HEK293T (cell line): ENCODE measurements at regions not wholly inside any gene's neighbourhood (a gene's known extent, or its start where the extent isn't known, plus 50 kb on each side); places are given as distances from the start of the nearest gene placed in this dataset.

Experiments
- CTCF ChIA-PET: fragments of 350-600 bp; formaldehyde crosslinking; extraction: SDS; loops from one replicate; lab custom pipeline; 2021; ENCODE audit warnings: antibody characterized with exemption, inconsistent platforms; lab: Yijun Ruan, JAX
- POLR2A ChIA-PET: fragments of 350-600 bp; formaldehyde crosslinking; extraction: SDS; loops from one replicate; lab custom pipeline; 2020; ENCODE audit warnings: antibody characterized with exemption, inconsistent platforms; lab: Yijun Ruan, JAX
- DNase-seq: peaks from one replicate; pipeline ENCODE4 v3.0.0; 2012; ENCODE audit warnings: mixed read lengths; ENCODE audit errors: extremely low spot score
- ARNT ChIP-seq: fragments of 450-650 bp; IDR thresholded peaks from 2 replicates; pipeline ENCODE4 v1.6.1; 2017; ENCODE audit warnings: mild to moderate bottlenecking
- BHLHE40 ChIP-seq: fragments of 450-650 bp; IDR thresholded peaks from 2 replicates; pipeline ENCODE4 v1.6.1; 2016; ENCODE audit warnings: mild to moderate bottlenecking, moderate library complexity, borderline replicate concordance
- CTBP1 ChIP-seq: fragments of 450-650 bp; IDR thresholded peaks from 2 replicates; pipeline ENCODE4 v1.6.1; 2016; ENCODE audit warnings: borderline replicate concordance
- ELF4 ChIP-seq: fragments of 450-650 bp; IDR thresholded peaks from 2 replicates; pipeline ENCODE4 v1.6.1; 2017; ENCODE audit warnings: antibody characterized with exemption
- FOXA1 ChIP-seq: fragments of 450-650 bp; IDR thresholded peaks from 2 replicates; pipeline ENCODE4 v1.6.1; 2016; ENCODE audit warnings: mild to moderate bottlenecking
- FOXK2 ChIP-seq: fragments of 450-650 bp; IDR thresholded peaks from 2 replicates; pipeline ENCODE4 v1.6.1; 2016; ENCODE audit warnings: mild to moderate bottlenecking
- FOXM1 ChIP-seq: fragments of 450-650 bp; IDR thresholded peaks from 2 replicates; pipeline ENCODE4 v1.6.1; 2017; ENCODE audit warnings: mild to moderate bottlenecking, borderline replicate concordance
- HDGF ChIP-seq: fragments of 450-650 bp; IDR thresholded peaks from 2 replicates; pipeline ENCODE4 v1.6.1; 2017; ENCODE audit warnings: antibody characterized with exemption, borderline replicate concordance
- L3MBTL2 ChIP-seq: fragments of 450-650 bp; conservative IDR thresholded peaks from 2 replicates; pipeline ENCODE4 v1.6.1; 2016; ENCODE audit warnings: mild to moderate bottlenecking
- LEF1 ChIP-seq: fragments of 450-650 bp; IDR thresholded peaks from 2 replicates; pipeline ENCODE4 v1.6.1; 2017; ENCODE audit warnings: mild to moderate bottlenecking, borderline replicate concordance
- NFRKB ChIP-seq: fragments of 450-650 bp; IDR thresholded peaks from 2 replicates; pipeline ENCODE4 v1.6.1; 2016; ENCODE audit warnings: mild to moderate bottlenecking, moderate library complexity
- SP1 ChIP-seq: fragments of 450-650 bp; IDR thresholded peaks from 2 replicates; pipeline ENCODE4 v1.6.1; 2017
- SUZ12 ChIP-seq: fragments of 450-650 bp; IDR thresholded peaks from 2 replicates; pipeline ENCODE4 v1.6.1; 2016; ENCODE audit warnings: mild to moderate bottlenecking
- TARDBP ChIP-seq: fragments of 450-650 bp; IDR thresholded peaks from 2 replicates; pipeline ENCODE4 v1.6.1; 2016
- ZNF384 ChIP-seq: fragments of 450-650 bp; IDR thresholded peaks from 2 replicates; pipeline ENCODE4 v1.6.1; 2016
- TF ChIP-seq, protein P1 (sequence below): fragments of 450-650 bp; IDR thresholded peaks from 2 replicates; pipeline ENCODE4 v1.6.1; 2016

DNA sequence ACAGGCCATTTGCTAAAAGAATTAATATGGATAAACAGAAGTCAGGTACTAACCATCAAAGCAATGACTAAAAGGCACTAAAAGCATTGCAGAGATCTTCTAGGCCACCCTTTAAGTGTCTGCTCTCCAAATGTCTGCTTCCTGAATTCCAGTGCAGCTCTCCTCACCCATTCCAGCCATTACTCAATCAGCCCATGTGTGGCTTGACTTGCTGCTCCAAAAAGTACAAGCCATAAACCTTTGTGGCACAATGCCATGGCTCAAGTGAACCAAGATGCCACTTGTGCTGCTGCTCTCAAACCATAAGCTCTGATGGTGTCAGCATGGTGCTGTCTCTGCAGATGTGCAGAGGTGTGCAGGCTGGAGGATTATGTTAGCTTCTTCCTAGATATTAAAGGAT is 290.2 kb upstream of the POU5F2 start:
- POLR2A ChIA-PET: no interaction called here
- DNase-seq: no peak
- no peak for TF ChIP-seq CTBP1
- no peak for TF ChIP-seq L3MBTL2
- TF ChIP-seq LEF1: no peak
- CTCF ChIA-PET: no interaction called here

DNA sequence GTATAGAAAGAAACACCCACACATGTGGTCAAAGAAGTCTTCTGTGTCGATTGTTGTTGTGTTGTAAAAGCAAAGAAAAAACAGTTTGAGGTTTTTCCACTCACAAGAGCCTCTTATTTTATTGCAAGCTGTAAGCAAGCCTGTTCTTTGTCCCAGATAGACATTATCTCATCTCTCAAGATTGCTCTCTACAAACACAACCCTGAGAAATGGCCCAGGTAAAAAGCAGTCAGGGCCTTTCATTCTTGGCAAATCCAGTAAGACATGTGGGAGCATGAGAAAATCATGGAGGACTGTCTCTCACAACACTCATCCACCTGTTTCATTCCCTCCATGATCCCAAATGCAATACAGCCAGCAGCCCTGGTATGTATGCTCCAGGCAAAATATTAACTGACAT is 286.6 kb upstream of the POU5F2 start:
- ChIA-PET POLR2A (no interaction called here), CTCF (no interaction called here)
- no peak for TF ChIP-seq FOXA1
- TF ChIP-seq SP1: no peak
- TF ChIP-seq BHLHE40: no peak
- no peak for TF ChIP-seq ARNT
- TF ChIP-seq LEF1: no peak
- DNase-seq: no peak

DNA sequence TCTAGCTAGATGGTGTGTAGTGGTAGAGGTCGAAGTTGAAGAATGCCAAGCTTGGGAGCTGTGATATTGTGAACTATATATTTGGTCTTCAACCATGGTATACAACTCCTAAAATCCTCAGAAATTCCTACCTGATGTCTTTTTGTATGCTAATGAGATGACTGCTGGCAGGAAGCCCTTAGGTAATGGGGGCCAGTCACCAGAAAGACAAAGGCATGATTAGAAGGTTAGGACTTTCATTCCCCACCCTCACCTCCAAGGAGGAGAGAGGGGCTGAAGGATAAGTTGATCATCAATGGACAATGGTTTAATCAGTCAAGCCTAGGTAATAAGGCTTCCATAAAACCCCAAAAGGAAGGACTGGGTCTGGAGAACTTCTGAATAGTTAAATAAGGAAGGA is 285.7 kb upstream of the POU5F2 start:
- POLR2A ChIA-PET: no interaction called here
- DNase-seq: no peak
- TF ChIP-seq ELF4 (no peak), FOXK2 (no peak), LEF1 (no peak), BHLHE40 (no peak), L3MBTL2 (no peak)
- CTCF ChIA-PET: no interaction called here

DNA sequence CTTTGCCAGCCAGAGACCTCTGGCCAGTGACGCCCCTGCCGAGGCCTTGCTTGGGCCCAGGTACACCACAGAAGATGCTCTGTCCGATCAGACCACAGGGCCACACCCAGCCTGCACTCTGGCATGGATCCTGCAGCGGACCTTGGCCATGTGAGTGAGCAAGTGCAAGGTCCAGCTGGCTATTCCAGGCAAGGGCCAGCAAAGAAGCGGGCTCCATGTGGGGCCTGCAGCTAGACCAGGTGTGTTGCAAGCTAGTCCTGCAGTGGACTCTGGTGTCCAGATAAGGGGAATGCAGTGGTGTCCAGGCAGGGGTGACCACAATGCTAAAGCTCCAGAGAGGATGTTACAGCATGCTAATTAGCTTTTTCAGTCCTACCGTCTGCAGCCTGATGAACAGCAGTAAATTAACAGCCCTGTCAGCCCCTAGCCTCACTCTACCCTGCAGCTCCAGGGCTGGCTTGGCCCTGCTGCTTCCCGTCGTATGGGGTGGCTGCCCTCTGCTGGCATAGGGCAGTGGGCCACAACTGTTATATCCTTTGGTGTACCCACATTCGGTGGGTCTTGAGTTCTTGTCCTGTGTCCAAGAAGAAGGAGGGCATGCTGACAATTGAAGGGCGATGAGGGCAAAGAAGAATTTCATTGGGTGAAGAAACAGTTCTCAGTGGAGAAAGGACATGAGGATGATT is 284.5 kb upstream of the POU5F2 start:
- POLR2A ChIA-PET: no interaction called here
- CTCF ChIA-PET: no interaction called here
- no peak for DNase-seq
- TF ChIP-seq, protein P1, sequence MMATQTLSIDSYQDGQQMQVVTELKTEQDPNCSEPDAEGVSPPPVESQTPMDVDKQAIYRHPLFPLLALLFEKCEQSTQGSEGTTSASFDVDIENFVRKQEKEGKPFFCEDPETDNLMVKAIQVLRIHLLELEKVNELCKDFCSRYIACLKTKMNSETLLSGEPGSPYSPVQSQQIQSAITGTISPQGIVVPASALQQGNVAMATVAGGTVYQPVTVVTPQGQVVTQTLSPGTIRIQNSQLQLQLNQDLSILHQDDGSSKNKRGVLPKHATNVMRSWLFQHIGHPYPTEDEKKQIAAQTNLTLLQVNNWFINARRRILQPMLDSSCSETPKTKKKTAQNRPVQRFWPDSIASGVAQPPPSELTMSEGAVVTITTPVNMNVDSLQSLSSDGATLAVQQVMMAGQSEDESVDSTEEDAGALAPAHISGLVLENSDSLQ: no peak
- no peak for TF ChIP-seq SP1
- TF ChIP-seq FOXM1: no peak
- TF ChIP-seq TARDBP: no peak
- no peak for TF ChIP-seq ELF4
- TF ChIP-seq FOXA1: no peak
- no peak for TF ChIP-seq NFRKB
- TF ChIP-seq FOXK2: no peak

DNA sequence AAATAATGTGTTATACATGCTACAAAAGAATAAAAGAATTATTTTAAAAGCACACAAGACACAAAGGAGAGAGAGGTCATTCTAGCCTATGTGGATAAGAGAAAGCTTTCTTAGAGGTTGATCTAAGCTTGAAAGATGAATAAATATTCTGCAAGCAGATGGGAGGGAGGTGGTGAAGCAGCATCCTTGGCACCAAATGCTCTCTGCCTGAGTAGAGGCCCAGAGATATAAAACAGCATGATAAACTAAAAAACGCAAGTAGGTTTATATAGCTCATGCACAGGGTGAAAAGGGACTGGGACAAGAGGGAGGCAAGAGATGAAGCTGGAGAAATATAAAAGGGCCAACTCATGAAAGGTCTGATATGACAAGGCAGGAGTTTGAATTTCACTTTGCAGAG is 283.2 kb upstream of the POU5F2 start:
- no peak for TF ChIP-seq ZNF384
- TF ChIP-seq, protein P1: no peak
- no peak for TF ChIP-seq CTBP1
- no peak for TF ChIP-seq FOXM1
- no peak for TF ChIP-seq LEF1
- no peak for TF ChIP-seq HDGF
- TF ChIP-seq NFRKB: no peak
- TF ChIP-seq TARDBP: no peak
- no peak for TF ChIP-seq SUZ12
- no peak for TF ChIP-seq BHLHE40
- TF ChIP-seq ARNT: no peak
- TF ChIP-seq SP1: no peak
- no peak for DNase-seq
- ChIA-PET CTCF (interaction anchor here (0.6 kb wide), 1 partner anchor 115 kb away, joined by 3 read pairs; no protein-coding TSS in a partner anchor), POLR2A (no interaction called here)

DNA sequence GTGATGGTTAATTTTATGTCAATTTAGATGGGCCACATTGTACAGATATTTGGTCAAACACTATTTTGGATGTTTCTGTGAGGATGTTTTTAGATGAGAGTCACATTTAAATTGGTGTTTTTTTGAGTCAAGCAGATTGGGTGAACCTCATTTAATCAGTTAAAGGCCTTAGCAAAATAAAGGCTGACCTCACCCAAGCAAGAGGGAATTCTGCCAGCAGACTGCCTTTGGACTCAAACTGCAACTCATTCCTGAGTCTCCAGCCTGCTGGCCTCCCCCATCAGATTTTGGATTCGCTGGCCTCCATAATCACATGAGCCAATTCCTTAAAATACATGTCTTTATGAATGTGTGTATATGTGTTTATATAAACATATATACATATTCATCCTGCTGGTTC is 282.7 kb upstream of the POU5F2 start:
- TF ChIP-seq CTBP1 (no peak), FOXA1 (no peak), ZNF384 (no peak), TARDBP (no peak), BHLHE40 (no peak), NFRKB (no peak)
- CTCF ChIA-PET: no interaction called here
- DNase-seq: no peak
- POLR2A ChIA-PET: no interaction called here

DNA sequence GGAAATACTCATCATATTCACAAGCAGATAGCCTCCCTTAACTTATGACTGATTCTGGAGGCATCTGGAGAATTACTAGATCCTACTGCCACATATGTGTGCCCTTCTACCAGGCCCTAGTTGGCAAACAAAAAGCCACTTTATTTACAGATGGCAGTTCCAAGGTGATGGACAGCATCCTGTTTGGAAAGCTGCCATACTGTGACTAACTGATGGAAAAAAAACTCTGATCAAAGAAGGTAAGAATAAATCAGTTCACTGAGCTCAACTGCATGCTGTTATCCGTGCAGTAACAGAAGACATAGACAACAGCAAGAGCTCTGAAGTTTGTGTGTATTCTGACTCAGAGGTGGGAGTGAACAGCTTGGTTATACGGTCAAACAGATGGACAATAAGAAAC is 279.8 kb upstream of the POU5F2 start:
- ChIA-PET POLR2A (no interaction called here), CTCF (no interaction called here)
- no peak for DNase-seq
- TF ChIP-seq FOXK2: no peak

DNA sequence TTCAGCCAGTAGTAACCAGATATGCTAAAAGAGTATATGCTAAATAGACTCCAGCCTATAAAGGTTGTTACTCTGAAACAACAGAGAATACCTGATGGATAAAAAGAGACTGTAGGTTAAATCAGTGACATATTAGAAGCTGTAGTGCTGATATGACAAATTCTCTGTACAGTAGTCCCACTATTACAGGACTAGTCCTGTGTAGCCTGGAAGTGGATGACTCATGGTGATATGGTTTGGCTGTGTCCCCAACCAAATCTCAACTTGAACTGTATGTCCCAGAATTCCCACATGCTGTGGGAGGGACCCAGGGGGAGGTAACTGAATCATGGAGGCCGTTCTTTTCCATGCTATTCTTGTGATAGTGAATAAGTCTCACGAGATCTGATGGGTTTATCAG is 276.2 kb upstream of the POU5F2 start:
- no peak for TF ChIP-seq ARNT
- ChIA-PET POLR2A (no interaction called here), CTCF (no interaction called here)
- DNase-seq: no peak

DNA sequence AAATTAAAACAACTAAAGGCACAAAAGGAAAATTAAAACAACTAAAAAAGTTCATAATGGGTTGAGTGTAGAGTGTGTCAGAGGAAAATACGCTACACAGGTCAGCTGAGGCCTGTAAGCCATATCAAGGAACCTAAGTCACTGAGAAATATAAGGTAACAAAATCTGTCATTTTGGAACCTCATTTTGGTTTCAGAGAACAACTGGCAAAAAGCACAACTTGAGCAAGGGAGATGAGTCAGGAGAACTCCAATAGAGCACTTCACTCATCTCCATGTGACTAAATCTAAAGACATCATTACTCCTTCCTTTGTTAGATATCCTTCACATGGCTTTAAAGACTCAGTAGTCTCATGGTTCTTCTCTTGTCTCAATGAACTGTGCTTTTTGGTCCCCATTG is 269.4 kb upstream of the POU5F2 start:
- DNase-seq: no peak
- TF ChIP-seq BHLHE40 (no peak), HDGF (no peak), SUZ12 (no peak), FOXM1 (no peak), FOXK2 (no peak), ARNT (no peak), ZNF384 (no peak), SP1 (no peak), CTBP1 (no peak), NFRKB (no peak), ELF4 (no peak), TARDBP (no peak)
- TF ChIP-seq, protein P1: no peak
- CTCF ChIA-PET: no interaction called here
- POLR2A ChIA-PET: no interaction called here
